HepG2 (cell line): ENCODE measurements at regions not wholly inside any gene's neighbourhood (a gene's known extent, or its start where the extent isn't known, plus 50 kb on each side); places are given as distances from the start of the nearest gene placed in this dataset.

Experiments used
- FOXJ3 ChIP-seq: sonication (generic); formaldehyde crosslinking; IDR thresholded peaks from 2 replicates; pipeline ENCODE4 v1.4.0; 2020; ENCODE audit warnings: missing genetic modification reagents, mild to moderate bottlenecking, borderline replicate concordance
- HES4 ChIP-seq: sonication (generic); formaldehyde crosslinking; IDR thresholded peaks from 2 replicates; pipeline ENCODE4 v1.9.0; 2021; ENCODE audit warnings: mild to moderate bottlenecking, missing genetic modification reagents, borderline replicate concordance
- KDM4B ChIP-seq: sonication (generic); formaldehyde crosslinking; IDR thresholded peaks from 2 replicates; pipeline ENCODE4 v1.4.0; 2020; ENCODE audit warnings: missing genetic modification reagents
- MYC ChIP-seq: sonication (generic); formaldehyde crosslinking; IDR thresholded peaks from 2 replicates; pipeline ENCODE4 v1.9.0; 2021; ENCODE audit warnings: missing genetic modification reagents, borderline replicate concordance
- NFRKB ChIP-seq: fragments of 450-650 bp; IDR thresholded peaks from 2 replicates; pipeline ENCODE4 v1.6.1; 2017
- ZNF510 ChIP-seq: sonication (generic); formaldehyde crosslinking; IDR thresholded peaks from 2 replicates; pipeline ENCODE4 v1.4.0; 2020; ENCODE audit warnings: low read depth, mild to moderate bottlenecking, missing genetic modification reagents
- TF ChIP-seq, protein P1 (sequence below): sonication (generic); formaldehyde crosslinking; IDR thresholded peaks from 2 replicates; pipeline ENCODE4 v1.5.0; 2020; ENCODE audit warnings: mild to moderate bottlenecking, missing genetic modification reagents, moderate library complexity

DNA sequence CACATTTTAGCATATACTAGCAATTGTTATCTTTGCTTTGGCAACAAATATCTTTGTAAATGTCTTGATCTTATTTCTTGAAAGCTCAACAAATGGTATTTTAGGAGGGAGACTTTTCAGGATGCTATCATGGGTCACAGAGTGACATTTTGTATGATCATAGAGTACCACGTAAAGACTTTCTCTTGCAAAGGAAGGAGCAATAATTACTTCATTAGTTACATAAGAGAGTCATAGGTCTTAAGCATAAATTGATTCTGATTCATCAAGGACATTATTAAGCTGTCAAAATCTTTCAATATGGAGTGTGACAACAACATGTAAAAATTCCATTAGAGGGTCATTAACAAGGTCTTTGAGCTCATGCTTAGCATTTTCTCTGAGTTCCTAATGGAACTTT lies 339.6 kb downstream of the NUP35 start:
- TF ChIP-seq, protein P1, sequence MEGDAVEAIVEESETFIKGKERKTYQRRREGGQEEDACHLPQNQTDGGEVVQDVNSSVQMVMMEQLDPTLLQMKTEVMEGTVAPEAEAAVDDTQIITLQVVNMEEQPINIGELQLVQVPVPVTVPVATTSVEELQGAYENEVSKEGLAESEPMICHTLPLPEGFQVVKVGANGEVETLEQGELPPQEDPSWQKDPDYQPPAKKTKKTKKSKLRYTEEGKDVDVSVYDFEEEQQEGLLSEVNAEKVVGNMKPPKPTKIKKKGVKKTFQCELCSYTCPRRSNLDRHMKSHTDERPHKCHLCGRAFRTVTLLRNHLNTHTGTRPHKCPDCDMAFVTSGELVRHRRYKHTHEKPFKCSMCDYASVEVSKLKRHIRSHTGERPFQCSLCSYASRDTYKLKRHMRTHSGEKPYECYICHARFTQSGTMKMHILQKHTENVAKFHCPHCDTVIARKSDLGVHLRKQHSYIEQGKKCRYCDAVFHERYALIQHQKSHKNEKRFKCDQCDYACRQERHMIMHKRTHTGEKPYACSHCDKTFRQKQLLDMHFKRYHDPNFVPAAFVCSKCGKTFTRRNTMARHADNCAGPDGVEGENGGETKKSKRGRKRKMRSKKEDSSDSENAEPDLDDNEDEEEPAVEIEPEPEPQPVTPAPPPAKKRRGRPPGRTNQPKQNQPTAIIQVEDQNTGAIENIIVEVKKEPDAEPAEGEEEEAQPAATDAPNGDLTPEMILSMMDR (CRISPR knock-in tag): no peak
- TF ChIP-seq NFRKB (no peak), FOXJ3 (CRISPR knock-in tag) (no peak), HES4 (CRISPR knock-in tag) (no peak), ZNF510 (no peak), MYC (no peak), KDM4B (CRISPR knock-in tag) (no peak)
